H9 (cell line): ENCODE measurements at regions not wholly inside any gene's neighbourhood (a gene's known extent, or its start where the extent isn't known, plus 50 kb on each side); places are given as distances from the start of the nearest gene placed in this dataset.

Source experiments
- DNase-seq: peaks from one replicate; pipeline ENCODE4 v3.0.0-alpha.2; 2017
- H2AFZ ChIP-seq: one replicate; pipeline ENCODE4 v1.6.1; 2013; ENCODE audit warnings: mild to moderate bottlenecking, low read length, control low read depth, moderate library complexity
- H2AK5ac ChIP-seq: 2 replicates; pipeline ENCODE4 v1.6.1; 2013; ENCODE audit warnings: low read length, control low read depth, mixed read lengths; ENCODE audit not compliant: insufficient read length
- H2BK120ac ChIP-seq: one replicate; pipeline ENCODE4 v1.6.1; 2013; ENCODE audit warnings: low read depth, mild to moderate bottlenecking, low read length, control low read depth, inconsistent platforms; ENCODE audit not compliant: poor library complexity, severe bottlenecking
- H2BK12ac ChIP-seq: 2 replicates; pipeline ENCODE4 v1.6.1; 2013; ENCODE audit warnings: low read length, control low read depth, mixed read lengths, low read depth; ENCODE audit not compliant: insufficient read length
- H2BK15ac ChIP-seq: 2 replicates; pipeline ENCODE4 v1.6.1; 2013; ENCODE audit warnings: low read depth, low read length, control low read depth
- H2BK20ac ChIP-seq: one replicate; pipeline ENCODE4 v1.6.1; 2013; ENCODE audit warnings: low read depth, mild to moderate bottlenecking, low read length, control low read depth, inconsistent platforms; ENCODE audit not compliant: poor library complexity, severe bottlenecking
- H2BK5ac ChIP-seq: 2 replicates; pipeline ENCODE4 v1.6.1; 2013; ENCODE audit warnings: low read length, control low read depth, mixed read lengths; ENCODE audit not compliant: insufficient read length
- H3K14ac ChIP-seq: 2 replicates; pipeline ENCODE4 v1.6.1; 2013; ENCODE audit warnings: low read length, control low read depth; ENCODE audit not compliant: insufficient read depth
- H3K18ac ChIP-seq: 2 replicates; pipeline ENCODE4 v1.6.1; 2013; ENCODE audit warnings: low read depth, mild to moderate bottlenecking, mixed read lengths, low read length, control low read depth; ENCODE audit not compliant: insufficient read length
- H3K23ac ChIP-seq: 2 replicates; pipeline ENCODE4 v1.6.1; 2013; ENCODE audit warnings: low read length, control low read depth, mixed read lengths, low read depth; ENCODE audit not compliant: insufficient read length
- H3K23me2 ChIP-seq: 2 replicates; pipeline ENCODE4 v1.6.1; 2013; ENCODE audit warnings: low read depth, mild to moderate bottlenecking, mixed read lengths, low read length, control low read depth; ENCODE audit not compliant: insufficient read length, poor library complexity, severe bottlenecking
- H3K27ac ChIP-seq: 2 replicates; pipeline ENCODE4 v1.5.1; 2013; ENCODE audit warnings: low read length, control low read depth, mixed read lengths, low read depth; ENCODE audit not compliant: insufficient read length
- H3K27me3 ChIP-seq: 2 replicates; pipeline ENCODE4 v1.6.1; 2013; ENCODE audit warnings: low read length, control low read depth, inconsistent platforms; ENCODE audit not compliant: insufficient read depth
- H3K4ac ChIP-seq: 2 replicates; pipeline ENCODE4 v1.6.1; 2013; ENCODE audit warnings: low read depth, mild to moderate bottlenecking, control low read depth, inconsistent platforms, low read length, moderate library complexity
- H3K4me1 ChIP-seq: 2 replicates; pipeline ENCODE4 v1.6.1; 2013; ENCODE audit warnings: low read length, control low read depth, inconsistent platforms; ENCODE audit not compliant: insufficient read depth
- H3K4me2 ChIP-seq: 2 replicates; pipeline ENCODE4 v1.6.1; 2013; ENCODE audit warnings: low read length, control low read depth, mixed read lengths; ENCODE audit not compliant: insufficient read length, insufficient read depth
- H3K56ac ChIP-seq: 2 replicates; pipeline ENCODE4 v1.6.1; 2013; ENCODE audit warnings: low read depth, mild to moderate bottlenecking, mixed read lengths, low read length, control low read depth; ENCODE audit not compliant: insufficient read length
- H3K79me1 ChIP-seq: 2 replicates; pipeline ENCODE4 v1.6.1; 2013; ENCODE audit warnings: low read depth, mild to moderate bottlenecking, moderate library complexity, low read length, control low read depth, inconsistent platforms; ENCODE audit not compliant: insufficient read depth, poor library complexity, severe bottlenecking
- H3K79me2 ChIP-seq: 2 replicates; pipeline ENCODE4 v1.6.1; 2013; ENCODE audit warnings: low read length, control low read depth, inconsistent platforms; ENCODE audit not compliant: insufficient read depth
- H3K9ac ChIP-seq: 2 replicates; pipeline ENCODE4 v1.6.1; 2013; ENCODE audit warnings: low read length, control low read depth, mixed read lengths; ENCODE audit not compliant: insufficient read length; ENCODE audit errors: extremely low read depth
- H3K9me3 ChIP-seq: one replicate; pipeline ENCODE4 v1.6.1; 2013; ENCODE audit warnings: low read depth, low read length, inconsistent platforms; ENCODE audit not compliant: control insufficient read depth
- H3T11ph ChIP-seq: one replicate; pipeline ENCODE4 v1.6.1; 2013; ENCODE audit warnings: mild to moderate bottlenecking, low read length, control low read depth, inconsistent platforms
- H4K20me1 ChIP-seq: one replicate; pipeline ENCODE4 v1.6.1; 2013; ENCODE audit not compliant: control insufficient read depth, insufficient read length, insufficient read depth
- H4K5ac ChIP-seq: 2 replicates; pipeline ENCODE4 v1.6.1; 2013; ENCODE audit warnings: low read depth, mild to moderate bottlenecking, mixed read lengths, low read length, control low read depth; ENCODE audit not compliant: insufficient read length
- H4K8ac ChIP-seq: replicated peaks from 2 replicates; pipeline ENCODE4 v1.6.1; 2013; ENCODE audit warnings: low read length, control low read depth, mixed read lengths, low read depth; ENCODE audit not compliant: insufficient read length
- H4K91ac ChIP-seq: 2 replicates; pipeline ENCODE4 v1.6.1; 2013; ENCODE audit warnings: low read depth, mild to moderate bottlenecking, moderate library complexity, mixed read lengths, low read length, control low read depth; ENCODE audit not compliant: insufficient read length
- H3K27ac Mint-ChIP-seq, 3 experiments: 2 replicates in 2 of 3; 3 replicates in 1 of 3; pipeline ENCODE4 v1.8.0; 2020 to 2021; ENCODE audit warnings: mixed read lengths in 3 of 3, mild to moderate bottlenecking in 1 of 3, moderate library complexity in 1 of 3
- H3K27me3 Mint-ChIP-seq: 2 replicates; pipeline ENCODE4 v1.8.0; 2021; ENCODE audit warnings: low read depth, mild to moderate bottlenecking, moderate library complexity, mixed read lengths
- H3K36me3 Mint-ChIP-seq, 3 experiments: 2 replicates in 2 of 3; 3 replicates in 1 of 3; pipeline ENCODE4 v1.8.0; 2020 to 2021; ENCODE audit warnings: low read depth in 3 of 3, mixed read lengths in 3 of 3; ENCODE audit not compliant: insufficient read depth in 1 of 3
- H3K4me1 Mint-ChIP-seq, 2 experiments: 2 replicates each; pipeline ENCODE4 v1.8.0; 2020; ENCODE audit warnings: mixed read lengths in 2 of 2
- H3K4me3 Mint-ChIP-seq, 2 experiments: 2 replicates in 1 of 2; 3 replicates in 1 of 2; pipeline ENCODE4 v1.8.0; 2020 to 2021; ENCODE audit warnings: mild to moderate bottlenecking in 2 of 2, mixed read lengths in 2 of 2, moderate library complexity in 1 of 2
- H3K9me3 Mint-ChIP-seq, 2 experiments: 2 replicates in 1 of 2; 3 replicates in 1 of 2; pipeline ENCODE4 v1.8.0; 2020; ENCODE audit warnings: mild to moderate bottlenecking in 2 of 2, mixed read lengths in 2 of 2, moderate library complexity in 1 of 2
- CTCF ChIP-seq: fragments of 200-600 bp; sonication (generic); conservative IDR thresholded peaks from 3 replicates; pipeline ENCODE4 v1.8.0; 2021; ENCODE audit warnings: antibody characterized with exemption, mild to moderate bottlenecking
- WGBS: extraction: QIAGEN DNeasy Blood & Tissue Kit; methylation state at CpG from one replicate; pipeline ENCODE4 v1.1.7; 2013; ENCODE audit warnings: missing lambda C conversion rate, low lambda C conversion rate, mixed read lengths; ENCODE audit not compliant: insufficient read length; ENCODE audit errors: extremely low coverage; 5-methylcytosine and 5-hydroxymethylcytosine counted together

- Histone ChIP-seq H4K5ac (no peak overlapping the region), H3K23ac (no peak overlapping the region), H3K23me2 (no peaks in the 10 kb centered on the region), H2BK20ac (no peak overlapping the region), H4K91ac (no peak overlapping the region), H3K9me3 (no peaks in the 10 kb centered on the region), H3K9ac (no peak overlapping the region), H2BK120ac (no peak overlapping the region), H3K14ac (no peak overlapping the region), H3K79me1 (peaks cover 4% of the 10 kb centered on the region), H3K4ac (no peak overlapping the region), H2AFZ (no peak overlapping the region), H3T11ph (no peak overlapping the region), H3K4me2 (peak overlapping the region; percentile 50), H3K4me1 (peaks cover 7% of the 10 kb centered on the region; the same call in 1 of the 2 replicates), H2AK5ac (no peak overlapping the region), H3K27ac (no peak overlapping the region), H3K79me2 (peaks cover 24% of the 10 kb centered on the region; the same call in 1 of the 2 replicates), H3K27me3 (no peaks in the 10 kb centered on the region), H2BK15ac (no peak overlapping the region), H3K56ac (no peak overlapping the region), H3K18ac (peak overlapping the region; percentile 56), H4K8ac (no peak overlapping the region), H4K20me1 (no peaks in the 10 kb centered on the region), H2BK12ac (no peak overlapping the region), H2BK5ac (no peak overlapping the region)
- no CpG with 5 or more reads among the region's 13 CpGs for WGBS
- H3K4me3 Mint-ChIP-seq: peak overlapping the region; percentile 35 to 84
- no peaks in the 10 kb centered on the region; a peak in 2 of 5 replicates for H3K9me3 Mint-ChIP-seq
- peak; percentile 69 for DNase-seq
- peaks cover 17 to 40% (median 34%) of the 10 kb centered on the region in 3 experiments for H3K36me3 Mint-ChIP-seq
- H3K4me1 Mint-ChIP-seq: peaks cover 55 to 66% of the 10 kb centered on the region in 2 experiments
- TF ChIP-seq CTCF: no peak
- peak overlapping the region; percentile 96 to 100 (median 98) for H3K27ac Mint-ChIP-seq
- no peaks in the 10 kb centered on the region for H3K27me3 Mint-ChIP-seq
Observed at GRCh38 chr17:77465358-77466041, 324.7 kb downstream of the SEC14L1 start.
